ENCODE measurements at regions not wholly inside any gene's neighbourhood (a gene's known extent, or its start where the extent isn't known, plus 50 kb on each side); places are given as distances from the start of the nearest gene placed in this dataset.

DNA sequence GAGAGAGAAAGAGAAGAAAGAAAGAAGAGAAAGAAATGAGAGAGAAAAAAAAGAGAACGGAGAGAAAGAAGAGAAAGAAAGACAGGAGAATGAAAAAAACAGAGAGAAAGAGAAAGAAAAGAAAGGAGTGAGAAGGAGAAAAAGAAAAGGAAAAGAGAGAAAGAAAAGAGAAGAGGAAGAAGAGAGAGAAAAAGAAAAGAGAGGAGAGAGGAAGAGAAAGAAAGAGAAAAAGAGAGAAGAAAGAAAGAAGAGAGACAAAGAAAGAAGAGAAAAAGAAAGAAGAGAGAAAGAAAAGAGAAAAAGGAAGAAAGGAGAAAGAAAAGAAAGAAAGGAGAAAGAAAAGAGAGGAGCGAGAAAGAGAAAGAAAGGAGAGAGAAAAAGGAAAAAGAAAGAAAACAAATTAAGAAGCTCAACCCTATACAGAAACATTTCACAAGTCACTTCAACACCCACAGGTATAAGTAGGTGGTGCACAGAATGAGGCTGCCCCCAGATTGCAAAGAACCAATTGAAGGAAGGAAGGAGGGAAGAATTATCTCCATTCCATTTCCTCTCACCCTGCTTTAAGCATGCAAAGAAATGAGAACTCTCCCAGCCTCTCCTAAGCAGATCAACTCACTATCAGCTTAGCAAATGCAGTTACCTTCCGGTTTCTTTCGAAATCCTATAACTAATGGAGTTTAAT lies 98.8 kb upstream of the CACNA1A start:
- DNase-seq, result no peak

DNA sequence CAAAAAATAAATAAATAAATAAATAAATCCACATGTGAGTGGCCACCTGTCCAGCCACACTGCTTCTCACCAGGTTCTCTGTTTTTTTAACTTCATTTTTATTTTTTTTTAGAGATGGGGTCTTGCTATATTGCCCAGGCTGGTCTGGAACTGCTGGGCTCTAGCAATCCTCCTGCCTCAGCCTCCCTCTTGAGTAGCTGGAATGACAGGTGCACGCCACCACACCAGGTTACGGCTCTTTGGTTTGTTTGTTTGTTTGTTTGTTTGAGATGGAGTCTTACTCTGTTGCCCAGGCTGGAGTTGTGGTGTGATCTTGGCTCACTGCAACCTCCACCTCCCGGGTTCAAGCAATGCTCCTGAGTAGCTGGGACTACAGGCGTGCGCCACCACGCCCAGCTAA lies 94.5 kb upstream of the CACNA1A start:
- no peak for DNase-seq

DNA sequence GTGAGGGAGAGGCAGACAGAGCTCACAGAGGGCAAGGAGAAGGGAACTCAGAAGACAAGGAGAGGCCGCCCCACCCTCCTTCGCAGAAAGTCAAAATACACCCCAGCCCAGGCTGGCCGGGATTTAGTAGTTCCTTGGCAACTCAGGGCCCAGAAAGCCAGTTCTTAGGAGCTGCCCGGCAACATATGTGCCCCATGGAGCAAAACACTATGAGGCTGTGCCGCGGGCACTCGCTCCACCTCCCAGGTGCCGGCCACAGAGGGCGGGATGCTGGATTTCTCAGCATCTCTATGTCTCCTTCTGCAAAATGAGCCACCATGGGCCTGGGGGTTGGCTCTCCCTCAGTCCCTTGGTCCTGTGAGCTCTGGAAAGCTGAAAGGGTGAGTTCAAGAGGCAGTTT lies 93.8 kb upstream of the CACNA1A start:
- no peak for DNase-seq

DNA sequence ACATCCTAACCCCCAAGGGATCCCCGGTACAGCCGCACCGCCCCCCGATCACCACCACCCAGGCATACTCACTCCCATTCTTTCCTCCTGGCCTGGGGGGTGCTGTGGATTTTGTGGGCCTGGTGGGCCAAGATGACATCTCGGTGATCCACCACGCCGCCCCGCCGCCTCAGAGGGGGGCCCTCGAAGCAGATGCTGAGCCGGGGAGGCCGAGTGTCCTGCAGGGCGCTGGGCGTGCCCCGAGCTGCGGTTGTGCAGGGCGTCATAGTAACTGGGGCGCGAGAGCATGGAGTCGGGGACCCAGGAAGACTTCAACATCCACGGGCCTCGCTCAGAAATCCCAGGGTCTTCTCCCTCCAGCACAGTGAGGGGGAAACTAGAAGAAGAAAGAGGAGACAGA lies 93.4 kb upstream of the CACNA1A start:
- no peak for DNase-seq

DNA sequence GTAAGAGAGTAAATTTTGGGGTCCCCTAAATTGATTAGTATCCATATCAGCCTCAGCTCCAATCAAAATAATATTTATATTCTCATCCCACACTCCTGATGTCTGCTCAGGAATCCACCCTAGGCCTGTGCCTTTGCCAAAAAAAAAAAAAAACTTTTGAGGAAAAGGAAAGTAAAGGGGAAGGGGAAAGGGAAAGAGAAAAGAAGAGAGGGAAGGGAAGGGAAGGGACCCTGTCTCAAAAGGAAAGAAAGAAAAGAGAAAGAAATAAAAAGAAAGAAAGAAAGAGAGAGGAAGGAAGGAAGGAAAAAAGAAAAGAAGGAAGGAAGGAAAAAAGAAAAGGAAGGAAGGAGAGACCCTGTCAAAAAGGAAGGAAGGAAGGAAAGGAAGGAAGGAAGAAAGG lies 91.8 kb upstream of the CACNA1A start:
- DNase-seq, result no peak

DNA sequence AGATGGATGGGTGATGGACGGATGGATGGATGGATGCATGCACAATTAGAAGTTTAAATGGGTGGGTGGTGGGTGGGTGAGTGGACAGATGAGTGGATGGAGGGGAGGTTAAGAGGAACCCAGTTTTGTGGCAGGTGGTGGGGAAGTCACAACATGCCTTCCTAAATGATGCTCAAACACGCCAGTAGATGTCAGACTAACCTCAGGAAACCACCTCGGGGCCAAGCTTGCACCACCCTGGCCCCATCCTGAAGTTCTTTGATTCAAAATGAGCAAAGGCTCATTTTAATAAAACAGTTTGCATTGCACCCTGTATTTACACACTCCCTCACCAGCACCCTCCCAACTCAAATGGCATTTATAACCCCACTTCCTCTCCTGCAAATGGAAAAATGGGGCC lies 91.4 kb upstream of the CACNA1A start:
- peak; percentile 34 to 46 for DNase-seq

DNA sequence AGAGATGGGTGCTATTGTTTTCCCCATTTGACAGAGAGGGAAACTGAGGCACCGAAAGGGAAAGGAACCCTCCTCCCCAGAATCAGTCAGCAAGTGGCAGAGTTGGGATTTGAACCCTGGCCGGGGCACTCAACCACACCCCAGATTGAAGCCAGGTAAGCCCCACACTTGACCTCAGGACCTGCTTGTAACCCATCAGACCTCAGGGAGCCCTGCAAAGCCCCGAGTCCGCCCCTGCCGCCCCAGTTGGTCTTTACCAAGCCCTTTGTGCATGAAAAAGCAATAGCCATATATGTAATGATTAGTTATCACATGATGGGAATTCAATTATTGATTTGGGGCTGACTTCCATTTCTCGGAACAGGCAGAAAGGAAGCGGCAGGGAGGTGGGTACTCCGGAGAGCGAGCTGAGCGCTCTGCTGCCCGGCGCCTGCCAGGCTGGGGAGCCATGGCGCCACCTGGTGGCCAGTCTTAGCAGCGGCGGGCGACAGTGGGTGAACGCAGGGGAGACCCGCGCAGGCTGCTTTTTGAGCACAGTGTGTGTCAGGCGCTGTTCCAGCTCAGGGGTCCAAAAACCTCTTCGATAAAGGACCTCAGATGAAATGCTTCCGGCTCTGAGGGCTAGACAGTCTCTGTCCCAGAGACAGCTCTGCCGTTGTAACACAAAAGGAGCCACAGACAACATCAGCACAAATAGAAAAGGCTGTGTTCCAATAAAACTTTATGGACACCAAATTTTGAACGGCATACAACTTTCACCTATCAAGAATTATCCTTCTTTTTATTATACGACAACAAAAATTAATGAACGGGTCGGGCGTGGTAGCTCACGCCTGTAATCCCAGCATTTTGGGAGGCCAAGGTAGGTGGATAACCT lies 82.9 kb upstream of the CACNA1A start:
- peak; percentile 90 to 91 for DNase-seq

DNA sequence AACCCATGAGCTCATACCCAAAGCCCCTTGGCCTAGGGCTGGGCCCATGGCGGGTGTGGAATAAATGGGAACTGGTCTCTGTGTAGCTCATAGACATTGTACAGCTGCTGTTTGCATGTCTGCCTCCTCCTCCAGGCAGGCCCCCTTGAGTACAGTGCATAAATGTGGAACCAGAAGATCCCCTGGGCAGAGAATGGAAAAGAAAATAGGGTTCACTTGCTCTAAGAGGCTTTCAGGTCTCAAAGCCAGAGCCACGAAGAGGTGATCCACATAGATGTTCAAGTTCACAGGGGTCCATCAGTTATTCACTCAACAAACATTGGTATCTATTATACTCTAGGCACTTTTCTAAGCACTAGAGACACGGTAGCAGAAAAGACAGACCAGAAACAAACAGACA lies 79.2 kb upstream of the CACNA1A start:
- DNase-seq, result no peak

DNA sequence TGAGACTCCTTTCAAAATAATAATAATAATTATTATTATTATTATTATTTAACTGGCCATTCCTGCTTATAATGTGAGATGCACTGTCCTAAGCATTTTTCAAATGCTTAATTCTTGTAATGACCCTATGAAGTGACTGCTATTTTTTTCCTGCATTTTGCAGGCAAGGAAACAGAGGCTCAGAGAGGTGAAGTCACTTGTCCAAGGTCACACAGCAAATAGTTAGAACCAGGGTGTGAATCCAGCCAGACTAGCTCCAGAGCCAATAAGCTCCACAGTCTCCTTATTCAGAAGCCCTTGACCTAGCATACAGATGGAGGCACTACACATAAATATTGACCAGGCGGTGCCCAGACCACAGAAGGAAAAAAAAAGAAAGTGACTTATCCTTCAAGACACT lies 77.5 kb upstream of the CACNA1A start:
- no peak for DNase-seq

DNA sequence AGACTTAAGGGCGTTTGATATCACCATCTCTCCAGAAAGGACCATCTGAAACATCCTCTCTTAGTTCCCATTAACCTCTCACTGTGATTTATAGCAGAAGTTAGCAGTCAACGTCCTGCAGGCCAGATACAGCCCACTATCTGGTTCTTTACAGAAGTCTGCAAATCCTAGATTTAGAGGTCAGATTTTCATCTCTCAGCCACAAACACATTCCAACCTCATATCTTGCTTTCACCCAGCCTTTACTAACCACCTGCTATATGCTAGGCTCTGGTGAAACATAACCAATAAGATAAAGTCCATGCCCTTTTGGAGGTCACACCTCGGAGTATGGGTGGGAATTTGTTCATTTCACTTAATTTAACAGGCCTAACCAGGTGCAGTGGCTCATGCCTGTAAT lies 76.8 kb upstream of the CACNA1A start:
- no peak for DNase-seq

DNA sequence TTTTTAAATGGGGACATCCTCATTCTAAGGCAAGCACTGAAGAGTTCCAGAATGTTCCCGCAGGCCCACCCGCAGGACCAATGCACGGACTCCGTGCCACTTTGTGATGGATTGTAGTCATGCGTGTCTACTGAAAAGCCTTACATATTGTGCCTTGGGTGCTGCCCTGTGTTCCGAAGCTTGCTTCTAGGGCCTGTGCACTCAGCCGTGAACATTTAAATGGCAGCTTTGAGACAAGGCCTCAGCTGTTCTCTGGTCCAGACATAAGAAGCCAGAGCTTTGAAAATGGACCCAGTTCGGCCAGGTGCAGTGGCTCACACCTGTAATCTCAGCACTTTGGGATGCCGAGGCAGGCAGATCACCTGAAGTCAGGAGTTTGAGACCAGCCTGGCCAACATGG lies 75.3 kb upstream of the CACNA1A start:
- no peak for DNase-seq

DNA sequence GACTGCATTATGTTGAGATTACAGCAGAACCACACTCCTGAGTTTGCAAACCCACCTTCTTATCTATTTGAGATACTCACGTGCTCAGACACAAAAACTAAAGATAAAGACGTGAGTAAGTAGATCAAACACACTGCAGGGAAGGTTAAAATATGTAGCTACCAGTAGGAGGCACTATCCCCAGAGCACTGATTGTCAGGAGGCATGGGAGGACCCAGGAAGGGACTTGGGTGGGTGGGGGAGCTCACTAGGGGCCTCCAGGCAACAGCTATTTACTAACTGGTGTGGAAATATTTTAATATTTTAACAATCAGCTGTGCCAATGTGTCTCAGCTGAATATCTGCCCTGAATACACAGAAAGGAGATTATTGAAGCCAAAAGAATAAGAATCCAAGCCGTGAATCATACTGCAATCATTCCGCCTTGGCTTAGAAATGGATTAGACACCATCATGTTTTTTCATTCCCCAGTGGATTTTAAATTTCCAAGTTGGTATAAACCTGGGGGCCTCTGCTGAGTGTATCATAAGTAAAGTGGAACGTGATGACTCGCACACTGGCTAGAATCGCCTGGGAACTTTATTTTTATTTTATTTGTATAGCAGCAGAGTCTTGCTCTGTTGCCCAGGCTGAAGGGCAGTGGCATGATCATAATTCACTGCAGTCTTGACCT lies 73.2 kb upstream of the CACNA1A start:
- no peak for DNase-seq

DNA sequence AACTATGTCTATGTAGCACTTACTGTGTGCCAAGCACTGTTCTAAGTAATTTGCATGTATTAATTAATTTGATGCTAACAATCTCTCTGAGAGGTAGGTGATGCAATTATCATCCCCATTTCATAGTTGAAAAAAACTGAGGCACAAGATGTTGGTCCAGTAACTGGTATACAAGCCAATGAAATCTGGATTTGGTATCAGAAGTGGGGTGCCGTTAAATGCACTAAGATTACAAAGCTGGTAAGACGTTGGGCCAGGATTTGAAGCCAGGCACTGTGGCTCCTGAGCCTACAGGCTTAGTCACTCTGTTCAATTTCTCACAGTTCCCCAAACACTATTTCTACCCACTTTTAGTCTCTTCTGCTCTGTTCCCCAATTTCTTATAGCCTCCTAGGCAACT lies 70.4 kb upstream of the CACNA1A start:
- no peak for DNase-seq

DNA sequence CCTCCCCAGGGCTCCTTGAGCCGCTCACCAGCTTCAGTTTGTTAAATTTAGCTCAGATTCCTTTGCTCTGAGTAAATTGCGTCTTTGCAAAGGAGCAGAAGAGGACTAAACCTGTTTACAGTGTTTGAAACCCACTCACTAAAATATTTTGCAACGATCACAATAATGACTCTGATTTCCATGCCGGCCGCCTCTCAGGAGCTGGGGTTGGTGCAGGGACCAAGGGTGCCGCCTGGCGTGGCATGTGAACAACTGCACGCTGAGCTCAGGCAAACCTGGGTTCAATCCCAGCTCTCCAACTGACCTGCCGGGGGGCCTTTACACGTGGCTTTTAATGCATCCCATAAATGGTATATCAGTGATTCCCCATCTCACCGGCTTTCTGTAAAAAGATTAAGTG lies 68.7 kb upstream of the CACNA1A start:
- no peak for DNase-seq

DNA sequence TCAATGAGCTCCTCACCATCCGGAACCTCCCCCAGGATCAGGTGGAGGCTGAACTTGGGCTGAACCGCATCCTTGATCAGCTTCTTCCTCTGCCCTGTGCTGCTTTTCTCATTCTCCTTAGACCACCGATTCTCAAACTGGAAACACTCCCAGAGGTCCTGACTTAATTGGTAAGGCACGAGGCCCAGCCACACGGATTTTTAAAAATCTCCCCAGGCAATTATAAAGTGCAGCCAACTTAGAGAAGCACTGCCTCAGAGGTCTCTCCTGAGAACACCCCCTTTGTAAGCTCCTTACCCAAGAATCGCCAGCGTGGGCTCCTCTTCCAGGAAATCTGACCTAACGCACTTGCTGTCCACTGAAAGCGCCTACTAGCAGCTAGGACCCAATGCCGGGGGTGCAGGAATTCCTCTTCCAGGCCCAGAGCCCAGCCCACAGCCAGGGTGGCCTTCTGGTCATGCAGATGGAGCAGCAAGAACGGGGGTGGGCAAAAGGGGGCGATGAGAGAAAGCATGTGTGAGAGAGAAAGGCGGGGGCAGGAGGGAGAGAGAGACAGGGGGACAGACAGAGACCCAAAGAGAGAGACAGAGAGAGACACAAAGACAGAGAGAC lies 66.9 kb upstream of the CACNA1A start:
- DNase-seq, result no peak

DNA sequence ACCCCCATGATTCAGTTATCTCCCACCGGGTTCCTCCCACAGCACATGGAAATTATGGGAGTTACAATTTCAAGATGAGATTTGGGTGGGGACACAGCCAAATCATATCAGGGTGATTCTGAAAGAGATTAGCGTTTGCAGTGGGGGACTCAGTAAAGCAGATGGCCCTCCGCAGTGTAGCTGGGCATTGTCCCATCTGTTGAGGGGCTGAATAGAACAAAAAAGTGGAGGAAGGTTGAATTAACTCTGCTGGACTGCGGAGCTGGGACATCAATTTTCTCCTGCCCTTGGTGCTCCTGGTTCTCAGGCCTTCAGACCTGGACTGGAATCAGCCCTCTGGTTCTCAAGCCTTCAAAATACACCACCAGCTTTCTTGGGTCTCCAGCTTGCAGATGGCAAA lies 55.2 kb upstream of the CACNA1A start:
- no peak for DNase-seq

DNA sequence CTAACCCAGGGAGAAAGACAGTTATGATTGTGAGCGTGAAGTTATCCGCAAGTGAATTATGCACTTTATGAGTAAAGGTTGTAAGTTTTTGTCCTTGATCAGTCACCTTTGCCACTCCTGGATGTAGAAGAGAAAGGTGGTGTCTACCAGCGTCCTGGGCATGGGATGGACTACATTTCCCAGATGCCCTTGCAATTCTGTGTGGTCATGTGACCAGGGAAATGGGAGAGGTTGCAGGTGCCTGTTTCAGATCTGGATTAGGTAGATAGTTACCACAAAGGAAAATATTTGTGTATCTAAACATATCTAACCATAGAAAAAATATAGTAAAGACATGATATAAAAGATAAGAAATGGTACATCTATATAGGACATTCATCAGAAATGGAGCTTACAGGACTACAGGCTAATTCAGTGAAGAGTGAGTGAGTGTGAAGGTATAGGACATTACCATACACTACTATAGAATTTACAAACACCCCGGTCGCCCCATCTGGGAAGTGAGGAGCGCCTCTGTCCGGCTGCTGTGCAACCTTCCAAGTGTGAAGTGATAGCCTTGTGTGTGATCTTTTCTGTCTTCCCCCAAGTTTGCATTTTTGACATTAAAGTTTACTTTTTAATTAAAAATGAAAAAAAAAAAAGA lies 51.6 kb upstream of the CACNA1A start:
- peak in 1 of 2 experiments; percentile 17 for DNase-seq

DNA sequence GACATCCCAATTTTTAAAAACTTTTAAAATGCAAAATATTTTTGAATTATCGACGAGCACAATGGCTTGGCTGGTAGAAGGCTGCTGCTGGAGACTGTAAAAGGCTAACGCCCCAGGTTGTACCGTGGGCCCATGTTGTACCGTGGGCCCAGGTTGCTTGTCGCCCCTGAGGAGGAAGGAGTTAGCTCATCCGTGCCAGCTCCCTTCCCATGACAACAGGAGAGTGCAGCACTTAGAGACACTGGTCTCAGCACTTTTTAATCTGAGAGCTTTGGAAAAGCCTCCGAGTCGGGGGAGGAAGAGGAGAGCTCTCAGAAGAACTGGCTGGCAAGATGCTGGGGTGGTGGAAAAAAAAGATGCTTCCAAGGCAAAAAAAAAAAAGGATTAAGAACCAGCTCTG lies 50.3 kb upstream of the CACNA1A start:
- no peak for DNase-seq
